Activated naive CD4-positive, alpha-beta T cell treated with anti-CD3 and anti-CD28 coated beads for 36 hours (primary cell): ENCODE measurements at regions not wholly inside any gene's neighbourhood (a gene's known extent, or its start where the extent isn't known, plus 50 kb on each side); places are given as distances from the start of the nearest gene placed in this dataset.
"Not testable (repeated sequence)": the region's sequence is repeated elsewhere in the genome, so short reads cannot be mapped to it uniquely, and the experiment has no call there.

Experiments used
- CTCF ChIA-PET: fragments of 350-600 bp; sonication (Branson Sonifier 250); formaldehyde crosslinking; loops from one replicate; lab custom pipeline; 2021; ENCODE audit warnings: antibody characterized with exemption; lab: Charles Lee
- DNase-seq: peaks from one replicate; pipeline ENCODE4 v3.0.0-alpha.2; 2020
- H3K27ac Mint-ChIP-seq: one replicate; pipeline ENCODE4 v1.8.0; 2021; ENCODE audit warnings: mild to moderate bottlenecking, mixed read lengths
- H3K27me3 Mint-ChIP-seq: one replicate; pipeline ENCODE4 v1.8.0; 2021; ENCODE audit warnings: low read depth, mixed read lengths
- H3K36me3 Mint-ChIP-seq: one replicate; pipeline ENCODE4 v1.8.0; 2021; ENCODE audit warnings: low read depth, mixed read lengths
- H3K4me1 Mint-ChIP-seq: one replicate; pipeline ENCODE4 v1.8.0; 2021; ENCODE audit warnings: low read depth, mixed read lengths
- H3K4me3 Mint-ChIP-seq: one replicate; pipeline ENCODE4 v1.8.0; 2021; ENCODE audit warnings: mild to moderate bottlenecking, moderate library complexity, mixed read lengths
- H3K9me3 Mint-ChIP-seq: one replicate; pipeline ENCODE4 v1.8.0; 2021; ENCODE audit warnings: mixed read lengths
- intact Hi-C: fragments of 100-400 bp; cut with micrococcal nuclease; formaldehyde crosslinking; loops from one replicate; pipeline ENCODE4 v1.15.1; 2023

DNA sequence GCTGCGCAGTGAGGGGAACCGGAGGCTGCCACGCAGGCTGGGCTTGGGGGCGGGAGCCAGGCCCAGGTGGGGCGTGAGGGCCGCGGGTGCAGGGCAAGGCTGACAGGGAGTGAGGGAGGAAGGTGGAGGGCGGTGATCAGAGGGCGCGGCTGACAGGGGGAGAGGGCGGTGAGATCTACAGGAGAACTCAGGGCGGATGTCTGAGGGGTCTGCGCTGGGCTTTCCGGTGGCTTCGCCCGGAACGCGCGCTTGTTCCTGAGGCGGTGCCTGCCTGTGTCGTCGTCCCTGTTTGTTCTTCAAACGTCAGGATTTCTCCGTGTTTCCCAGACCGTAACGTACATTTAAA is 248.5 kb upstream of the NPAP1 start:
- H3K9me3 Mint-ChIP-seq, H3K36me3 Mint-ChIP-seq, H3K4me1 Mint-ChIP-seq, DNase-seq, CTCF ChIA-PET, H3K27ac Mint-ChIP-seq, H3K4me3 Mint-ChIP-seq, intact Hi-C loops: not testable (repeated sequence)
- peaks cover 11% of the 10 kb centered on the region for H3K27me3 Mint-ChIP-seq

DNA sequence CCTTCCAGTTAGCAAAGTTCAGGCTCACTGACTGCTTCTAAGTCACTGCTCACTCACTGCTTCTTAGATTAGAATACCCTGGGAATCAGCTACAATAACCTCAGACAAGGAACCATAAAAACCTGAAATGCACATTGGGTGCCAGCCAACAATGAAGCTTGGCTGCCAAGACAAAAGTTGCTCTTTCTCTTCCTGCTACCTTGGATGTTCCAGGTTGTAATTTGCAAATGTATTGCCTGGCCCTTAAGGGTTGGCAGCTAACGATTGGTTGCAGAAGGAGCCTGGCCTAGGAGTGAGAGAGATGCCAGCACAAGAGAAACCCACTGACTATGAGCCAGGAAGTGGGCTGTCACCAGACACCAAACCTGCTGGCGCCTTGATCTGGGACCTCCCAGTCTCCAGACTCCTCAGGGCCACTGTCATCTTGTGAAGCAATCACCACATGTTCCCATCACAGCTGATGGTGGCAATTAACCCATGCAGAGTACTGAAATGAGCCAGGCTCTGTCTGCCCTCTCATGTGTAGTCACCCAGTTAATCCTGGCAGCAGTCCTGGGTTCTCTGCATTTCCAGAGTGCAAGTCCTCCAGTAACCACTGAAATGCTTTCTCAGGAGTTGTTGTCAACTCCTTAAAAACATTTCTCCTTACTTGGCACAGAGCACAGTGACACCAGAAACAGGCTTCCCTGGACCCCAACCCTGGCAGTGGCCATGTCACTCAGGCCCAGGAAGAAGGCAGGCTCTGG is 240.3 kb upstream of the NPAP1 start:
- CTCF ChIA-PET, H3K9me3 Mint-ChIP-seq, intact Hi-C loops, H3K27ac Mint-ChIP-seq, H3K27me3 Mint-ChIP-seq, H3K4me1 Mint-ChIP-seq, DNase-seq, H3K36me3 Mint-ChIP-seq, H3K4me3 Mint-ChIP-seq: not testable (repeated sequence)

DNA sequence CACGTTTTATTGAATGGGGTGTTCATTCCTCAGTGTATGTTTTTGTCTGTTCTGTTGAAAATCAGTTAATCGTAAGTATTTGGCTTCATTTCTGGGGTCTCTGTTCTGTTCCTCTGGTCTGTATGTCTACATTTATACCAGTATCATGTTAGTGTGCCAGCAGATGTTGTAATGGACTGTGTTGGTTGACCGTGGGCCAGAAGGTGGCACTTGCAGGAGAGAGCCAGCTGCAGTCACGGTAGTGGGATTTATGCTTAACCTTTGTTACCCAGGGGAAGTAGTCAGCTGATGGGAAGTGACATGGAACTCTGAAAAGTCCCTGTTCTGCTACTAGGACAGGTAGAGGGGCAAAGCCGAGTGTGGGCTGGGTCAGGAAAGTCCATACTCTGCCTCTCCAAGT is 238.3 kb upstream of the NPAP1 start:
- H3K27ac Mint-ChIP-seq, H3K4me3 Mint-ChIP-seq: not testable (repeated sequence)

DNA sequence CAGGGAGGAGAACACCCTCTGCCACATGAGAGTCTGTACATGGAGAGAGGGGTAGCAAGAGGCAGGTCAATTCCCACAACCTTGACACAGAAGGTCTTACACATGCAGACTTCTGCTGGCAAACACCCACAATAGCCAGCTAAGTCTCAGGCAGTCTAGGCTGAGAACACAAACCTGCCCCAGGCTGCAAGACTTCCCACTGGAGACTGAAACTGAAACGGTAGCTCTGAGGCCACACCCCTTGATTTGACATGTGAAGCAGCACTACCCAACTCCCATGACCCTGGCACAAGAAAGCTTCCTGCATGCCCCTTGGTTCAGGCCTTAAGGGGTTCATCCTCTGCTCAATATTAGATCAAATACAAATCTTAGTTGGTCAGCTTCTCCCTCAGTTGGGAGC is 237.8 kb upstream of the NPAP1 start:
- H3K4me3 Mint-ChIP-seq, H3K4me1 Mint-ChIP-seq, H3K9me3 Mint-ChIP-seq, DNase-seq, H3K27me3 Mint-ChIP-seq, H3K27ac Mint-ChIP-seq, H3K36me3 Mint-ChIP-seq, CTCF ChIA-PET, intact Hi-C loops: not testable (repeated sequence)

More for the DNA sequence above, 238.3 kb upstream of the NPAP1 start:
- H3K4me1 Mint-ChIP-seq, H3K9me3 Mint-ChIP-seq, H3K27me3 Mint-ChIP-seq, CTCF ChIA-PET, intact Hi-C loops, H3K36me3 Mint-ChIP-seq, DNase-seq: not testable (repeated sequence)

DNA sequence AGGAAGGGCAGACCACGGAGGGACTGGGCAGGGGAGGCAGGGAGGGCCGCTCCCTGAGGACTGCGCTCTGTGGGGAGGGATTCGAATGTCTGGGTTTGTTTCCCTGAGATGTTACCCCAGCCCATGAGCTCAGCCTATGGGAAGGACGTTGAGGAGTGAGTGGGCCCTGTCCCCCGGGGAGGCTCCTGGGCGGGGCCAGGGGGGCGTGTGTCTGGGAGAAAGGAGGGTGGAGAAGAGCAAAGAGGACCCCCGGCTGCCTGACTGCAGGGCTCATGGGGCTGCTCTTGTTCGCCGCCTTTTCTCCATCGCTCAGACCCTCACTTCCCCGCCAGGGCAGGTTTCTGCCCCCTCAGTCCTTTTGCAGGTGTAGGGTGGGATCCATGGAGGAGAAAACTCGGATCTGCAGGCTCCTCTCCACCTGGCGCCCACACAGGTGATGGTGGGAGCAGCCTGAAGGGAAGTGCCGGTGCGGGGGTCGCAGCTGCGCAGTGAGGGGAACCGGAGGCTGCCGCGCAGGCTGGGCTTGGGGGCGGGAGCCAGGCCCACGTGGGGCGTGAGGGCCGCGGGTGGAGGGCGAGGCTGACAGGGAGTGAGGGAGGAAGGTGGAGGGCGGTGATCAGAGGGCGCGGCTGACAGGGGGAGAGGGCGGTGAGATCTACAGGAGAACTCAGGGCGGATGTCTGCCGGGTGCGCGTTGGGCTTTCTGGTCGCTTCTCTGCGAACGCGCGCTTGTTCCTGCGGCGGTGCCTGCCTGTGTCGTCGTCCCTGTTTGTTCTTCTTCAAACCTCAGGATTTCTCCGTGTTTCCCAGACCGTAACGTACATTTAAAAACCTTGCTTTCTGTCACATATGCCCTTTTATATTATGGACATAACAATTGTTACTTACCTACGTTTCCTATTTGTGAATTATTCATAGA is 198.2 kb upstream of the NPAP1 start:
- H3K4me3 Mint-ChIP-seq, H3K27ac Mint-ChIP-seq, H3K9me3 Mint-ChIP-seq, H3K27me3 Mint-ChIP-seq, intact Hi-C loops, DNase-seq, H3K36me3 Mint-ChIP-seq, H3K4me1 Mint-ChIP-seq: not testable (repeated sequence)
- CTCF ChIA-PET, result interaction anchor here (0.6 kb wide), 1 partner anchor 31 kb away, joined by 3 read pairs; no protein-coding TSS in a partner anchor

DNA sequence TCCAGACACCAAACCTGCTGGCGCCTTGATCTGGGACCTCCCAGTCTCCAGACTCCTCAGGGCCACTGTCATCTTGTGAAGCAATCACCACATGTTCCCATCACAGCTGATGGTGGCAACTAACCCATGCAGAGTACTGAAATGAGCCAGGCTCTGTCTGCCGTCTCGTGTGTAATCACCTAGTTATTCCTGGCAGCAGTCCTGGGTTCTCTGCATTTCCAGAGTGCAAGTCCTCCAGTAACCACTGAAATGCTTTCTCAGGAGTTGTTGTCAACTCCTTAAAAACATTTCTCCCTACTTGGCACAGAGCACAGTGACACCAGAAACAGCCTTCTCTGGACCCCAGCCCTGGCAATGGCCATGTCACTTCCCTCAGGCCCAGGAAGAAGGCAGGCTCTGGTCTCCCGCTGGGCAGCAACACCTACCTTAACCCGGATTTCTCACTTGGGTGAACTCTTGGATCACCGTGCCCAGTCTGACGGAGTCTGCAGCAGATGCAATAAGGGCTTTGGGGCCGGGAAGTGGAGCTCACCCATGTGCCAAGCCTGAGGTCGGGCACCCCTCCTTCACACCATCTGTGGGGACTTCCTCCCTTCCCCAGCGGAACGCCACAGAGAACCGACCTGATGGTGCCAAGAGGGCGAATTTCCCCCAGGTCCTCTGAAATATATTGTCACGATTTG is 189.5 kb upstream of the NPAP1 start:
- intact Hi-C loops, result not testable (repeated sequence)

DNA sequence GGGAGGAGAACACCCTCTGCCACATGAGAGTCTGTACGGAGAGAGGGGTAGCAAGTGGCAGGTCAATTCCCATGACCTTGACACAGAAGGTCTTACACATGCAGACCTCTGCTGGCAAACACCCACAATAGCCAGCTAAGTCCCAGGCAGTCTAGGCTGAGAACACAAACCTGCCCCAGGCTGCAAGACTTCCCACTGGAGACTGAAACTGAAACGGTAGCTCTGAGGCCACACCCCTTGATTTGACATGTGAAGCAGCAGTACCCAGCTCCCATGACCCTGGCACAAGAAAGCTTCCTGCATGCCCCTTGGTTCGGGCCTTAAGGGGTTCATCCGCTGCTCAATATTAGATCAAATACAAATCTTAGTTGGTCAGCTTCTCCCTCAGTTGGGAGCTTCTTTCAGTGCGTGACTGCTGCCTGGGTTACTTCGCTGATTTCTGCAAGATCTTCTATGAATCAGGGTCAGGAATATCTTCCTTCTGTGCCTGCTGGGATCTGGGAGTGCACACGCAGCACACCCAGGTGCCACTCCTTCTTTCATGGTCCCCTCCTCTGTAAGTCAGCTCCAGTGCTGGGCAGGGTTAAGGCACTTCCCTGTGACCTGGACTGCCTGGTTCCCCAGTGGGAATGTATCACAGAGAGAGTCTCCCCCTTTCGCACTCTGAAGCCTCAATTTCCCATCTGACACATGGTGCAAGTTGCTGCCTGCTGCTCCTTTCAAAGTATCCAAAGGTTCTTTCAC is 187.2 kb upstream of the NPAP1 start:
- H3K36me3 Mint-ChIP-seq, H3K27me3 Mint-ChIP-seq, H3K9me3 Mint-ChIP-seq, H3K27ac Mint-ChIP-seq, DNase-seq, H3K4me3 Mint-ChIP-seq, intact Hi-C loops, H3K4me1 Mint-ChIP-seq, CTCF ChIA-PET: not testable (repeated sequence)

More for the DNA sequence above, 189.5 kb upstream of the NPAP1 start:
- DNase-seq, H3K4me3 Mint-ChIP-seq, H3K27me3 Mint-ChIP-seq, H3K36me3 Mint-ChIP-seq, H3K9me3 Mint-ChIP-seq, H3K27ac Mint-ChIP-seq, CTCF ChIA-PET, H3K4me1 Mint-ChIP-seq: not testable (repeated sequence)

DNA sequence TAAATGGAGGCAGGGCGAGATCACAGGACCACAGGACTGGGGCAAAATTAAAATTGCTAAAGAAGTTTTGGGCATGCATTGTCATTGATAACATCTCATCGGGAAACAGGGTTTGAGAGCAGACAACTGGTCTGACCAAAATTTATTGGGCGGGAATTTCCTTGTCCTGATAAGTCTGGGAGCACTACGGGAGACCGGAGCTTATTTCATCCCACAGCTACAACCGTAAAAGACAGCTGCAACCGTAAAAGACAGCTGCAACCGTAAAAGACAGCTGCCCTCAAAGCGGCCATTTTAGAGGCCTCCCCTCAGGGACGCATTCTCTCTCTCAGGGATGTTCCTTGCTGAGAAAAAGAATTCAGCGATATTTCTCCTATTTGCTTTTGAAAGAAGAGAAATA is 170.4 kb upstream of the NPAP1 start:
- CTCF ChIA-PET, H3K27ac Mint-ChIP-seq, H3K4me3 Mint-ChIP-seq, DNase-seq, H3K9me3 Mint-ChIP-seq, H3K4me1 Mint-ChIP-seq, H3K36me3 Mint-ChIP-seq, intact Hi-C loops, H3K27me3 Mint-ChIP-seq: not testable (repeated sequence)

DNA sequence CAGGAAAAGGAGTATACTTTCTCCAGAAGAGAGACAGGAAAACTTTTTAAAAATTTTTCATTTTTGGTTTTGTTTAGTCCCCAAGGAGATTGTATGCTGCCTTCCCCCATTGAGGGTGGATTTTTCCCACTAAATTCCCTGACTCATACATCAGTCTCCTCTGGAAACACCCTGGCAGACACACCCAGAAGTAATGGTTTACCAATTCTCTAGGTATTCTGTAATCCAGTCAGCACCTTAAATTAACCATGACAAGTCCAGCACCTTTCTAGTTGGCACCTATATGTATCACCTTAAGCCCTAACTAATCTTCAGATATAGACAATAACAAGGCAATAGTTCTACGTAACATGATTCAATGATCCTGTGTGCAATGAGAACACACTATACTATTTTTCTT is 165.9 kb upstream of the NPAP1 start:
- H3K36me3 Mint-ChIP-seq, H3K4me3 Mint-ChIP-seq, DNase-seq, H3K27ac Mint-ChIP-seq, H3K4me1 Mint-ChIP-seq, H3K27me3 Mint-ChIP-seq, CTCF ChIA-PET, intact Hi-C loops, H3K9me3 Mint-ChIP-seq: not testable (repeated sequence)

DNA sequence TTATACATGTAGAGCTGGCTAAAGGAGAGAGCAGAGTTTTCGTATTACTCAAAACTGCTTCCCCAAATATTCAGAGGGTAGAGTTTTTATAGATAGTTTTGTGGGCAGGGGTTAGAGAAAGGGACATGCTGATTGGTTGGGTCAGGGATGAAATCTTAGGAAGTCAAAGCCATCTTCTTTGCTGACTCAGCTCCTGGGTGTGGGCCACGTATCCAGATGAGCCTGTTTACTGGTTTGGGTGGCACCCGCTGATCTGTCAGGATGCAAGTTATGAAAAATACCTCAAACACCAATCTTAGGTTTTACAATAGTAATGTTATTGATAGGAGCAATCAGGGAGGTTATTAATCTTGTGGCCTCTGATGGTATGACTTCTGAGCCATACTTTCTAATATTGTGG is 164.0 kb upstream of the NPAP1 start:
- H3K4me1 Mint-ChIP-seq, H3K27ac Mint-ChIP-seq, intact Hi-C loops, CTCF ChIA-PET, H3K27me3 Mint-ChIP-seq, H3K4me3 Mint-ChIP-seq, H3K9me3 Mint-ChIP-seq, DNase-seq, H3K36me3 Mint-ChIP-seq: not testable (repeated sequence)

DNA sequence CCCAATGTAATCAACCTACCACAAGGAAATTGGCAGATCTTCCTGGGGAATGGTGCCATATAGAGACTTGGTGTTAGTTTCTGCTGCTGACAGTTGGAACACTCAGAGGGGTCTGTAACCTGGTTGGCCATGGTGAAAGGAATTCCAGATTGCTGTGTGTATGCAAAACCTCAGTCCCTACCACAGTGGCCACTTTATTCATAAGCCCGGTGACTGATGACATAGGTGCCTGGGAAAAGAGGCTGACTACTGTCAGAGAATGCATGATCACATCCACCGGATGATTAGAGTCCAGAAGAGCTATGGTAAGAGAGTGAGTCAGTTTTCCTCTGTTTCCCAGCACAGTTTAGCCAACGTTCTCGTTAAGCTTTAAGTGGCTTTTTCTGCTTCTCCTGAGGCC is 156.8 kb upstream of the NPAP1 start:
- intact Hi-C loops, CTCF ChIA-PET, H3K36me3 Mint-ChIP-seq, H3K4me1 Mint-ChIP-seq, H3K9me3 Mint-ChIP-seq, H3K27me3 Mint-ChIP-seq, H3K4me3 Mint-ChIP-seq, DNase-seq, H3K27ac Mint-ChIP-seq: not testable (repeated sequence)

DNA sequence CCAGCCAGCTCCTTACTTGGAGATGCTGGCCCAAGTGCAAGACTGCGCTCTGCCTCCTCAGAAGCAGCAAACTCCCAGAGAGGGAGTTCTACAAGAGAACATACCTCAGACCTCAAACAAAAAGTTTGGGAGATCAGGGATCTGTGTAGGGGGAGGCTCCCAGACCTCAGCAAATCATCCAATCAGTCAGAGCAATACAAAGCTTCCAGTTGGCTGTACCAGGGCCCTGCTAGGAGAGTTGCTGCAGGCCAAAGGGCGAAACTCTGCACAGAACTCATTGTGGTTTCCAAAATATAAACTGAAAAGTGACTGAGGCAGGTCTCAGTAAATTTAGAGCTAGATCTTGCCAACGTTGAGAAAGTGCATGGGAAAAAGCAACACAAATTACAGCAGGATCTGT is 144.3 kb upstream of the NPAP1 start:
- CTCF ChIA-PET, H3K9me3 Mint-ChIP-seq, H3K27me3 Mint-ChIP-seq, H3K36me3 Mint-ChIP-seq, H3K27ac Mint-ChIP-seq, H3K4me1 Mint-ChIP-seq, H3K4me3 Mint-ChIP-seq, DNase-seq: not testable (repeated sequence)
- intact Hi-C loops, result loop anchor here (5.0 kb wide), 1 partner anchor 204 kb away; no protein-coding TSS in a partner anchor
